Gastroesophageal sphincter (tissue), 4 donors: ENCODE measurements at regions not wholly inside any gene's neighbourhood (a gene's known extent, or its start where the extent isn't known, plus 50 kb on each side); places are given as distances from the start of the nearest gene placed in this dataset.
"Not testable (repeated sequence)": the region's sequence is repeated elsewhere in the genome, so short reads cannot be mapped to it uniquely, and the experiment has no call there.

Source experiments
- ATAC-seq: fragments of 150-250 bp; one replicate; pipeline ENCODE4 v1.9.1; 2016; ENCODE audit warnings: mild to moderate bottlenecking, moderate library complexity
- H3K27ac ChIP-seq, 4 donors: fragments of 200-600 bp; sonication (generic) in 3 of 4; 1 replicate in 3 of 4; 2 replicates in 1 of 4; pipeline ENCODE4 v1.5.1; 2016 to 2019
- H3K27me3 ChIP-seq: fragments of 200-600 bp; sonication (generic); one replicate; pipeline ENCODE4 v1.5.1; 2019
- H3K36me3 ChIP-seq, 2 donors: fragments of 200-600 bp; sonication (generic); one replicate each; pipeline ENCODE4 v1.5.1; 2019; ENCODE audit warnings: control low read depth in 1 of 2
- H3K4me1 ChIP-seq, 3 donors: fragments of 200-600 bp; sonication (generic); 1 replicate in 2 of 3; 2 replicates in 1 of 3; pipeline ENCODE4 v1.5.1; 2016 to 2019; ENCODE audit warnings: control low read depth in 2 of 3
- H3K4me3 ChIP-seq, 2 donors: fragments of 200-600 bp; sonication (generic); one replicate each; pipeline ENCODE4 v1.5.1; 2019; ENCODE audit warnings: mild to moderate bottlenecking in 1 of 2, moderate library complexity in 1 of 2
- H3K9me3 ChIP-seq, 3 donors: fragments of 200-600 bp; sonication (generic); one replicate each; pipeline ENCODE4 v1.5.1; 2017 to 2019; ENCODE audit warnings: control low read depth in 2 of 3
- EP300 ChIP-seq: sonication (generic); formaldehyde crosslinking; IDR thresholded peaks from one replicate; pipeline ENCODE4 v1.6.1; 2017; ENCODE audit warnings: antibody characterized with exemption, mild to moderate bottlenecking
- POLR2A ChIP-seq, 2 donors: fragments of 450-650 bp; IDR thresholded peaks; one replicate each; pipeline ENCODE4 v1.6.1; 2017; ENCODE audit warnings: antibody characterized with exemption in 2 of 2, mild to moderate bottlenecking in 2 of 2, moderate library complexity in 1 of 2
- POLR2AphosphoS5 ChIP-seq: sonication (generic); formaldehyde crosslinking; IDR thresholded peaks from one replicate; pipeline ENCODE4 v1.6.1; 2017; ENCODE audit warnings: antibody characterized with exemption
- WGBS, 2 donors: methylation state at CpG; one replicate each; pipeline ENCODE4 v1.1.5; 2018; ENCODE audit warnings: low coverage in 1 of 2; 5-methylcytosine and 5-hydroxymethylcytosine counted together
- TF ChIP-seq, protein P1 (sequence below), 4 experiments: fragments of 200-600 bp in 2 of 4; fragments of 450-650 bp in 2 of 4; sonication (generic) in 1 of 4; IDR thresholded peaks; one replicate each; pipeline ENCODE4 v1.5.1; 2017 to 2019; ENCODE audit warnings: antibody characterized with exemption in 4 of 4, mild to moderate bottlenecking in 2 of 4, moderate library complexity in 2 of 4

DNA sequence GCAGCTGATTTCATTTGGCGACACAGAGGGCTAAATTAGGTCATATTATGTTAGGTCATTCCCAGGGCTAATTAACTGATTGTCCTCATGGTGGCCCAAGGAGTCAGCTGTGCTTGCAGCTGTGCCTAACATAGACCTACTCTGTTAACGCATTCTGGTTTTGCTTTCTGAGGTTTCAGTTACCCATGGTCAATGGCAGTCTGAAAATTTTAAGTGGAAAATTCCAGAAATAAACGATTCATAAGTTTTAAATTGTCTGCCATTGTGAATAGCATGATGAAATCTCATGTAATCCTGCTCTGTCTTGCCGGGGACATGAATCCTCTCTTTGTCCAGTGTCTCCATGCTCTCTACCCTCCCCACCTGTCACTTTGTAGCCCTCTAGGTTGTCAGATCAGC, 168.7 kb downstream of the KCNS3 start:
- TF ChIP-seq POLR2A (IDR thresholded peaks at IDR 0.05) (no peak), EP300 (no peak), POLR2AphosphoS5 (no peak)
- TF ChIP-seq, protein P1, sequence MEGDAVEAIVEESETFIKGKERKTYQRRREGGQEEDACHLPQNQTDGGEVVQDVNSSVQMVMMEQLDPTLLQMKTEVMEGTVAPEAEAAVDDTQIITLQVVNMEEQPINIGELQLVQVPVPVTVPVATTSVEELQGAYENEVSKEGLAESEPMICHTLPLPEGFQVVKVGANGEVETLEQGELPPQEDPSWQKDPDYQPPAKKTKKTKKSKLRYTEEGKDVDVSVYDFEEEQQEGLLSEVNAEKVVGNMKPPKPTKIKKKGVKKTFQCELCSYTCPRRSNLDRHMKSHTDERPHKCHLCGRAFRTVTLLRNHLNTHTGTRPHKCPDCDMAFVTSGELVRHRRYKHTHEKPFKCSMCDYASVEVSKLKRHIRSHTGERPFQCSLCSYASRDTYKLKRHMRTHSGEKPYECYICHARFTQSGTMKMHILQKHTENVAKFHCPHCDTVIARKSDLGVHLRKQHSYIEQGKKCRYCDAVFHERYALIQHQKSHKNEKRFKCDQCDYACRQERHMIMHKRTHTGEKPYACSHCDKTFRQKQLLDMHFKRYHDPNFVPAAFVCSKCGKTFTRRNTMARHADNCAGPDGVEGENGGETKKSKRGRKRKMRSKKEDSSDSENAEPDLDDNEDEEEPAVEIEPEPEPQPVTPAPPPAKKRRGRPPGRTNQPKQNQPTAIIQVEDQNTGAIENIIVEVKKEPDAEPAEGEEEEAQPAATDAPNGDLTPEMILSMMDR (IDR thresholded peaks at IDR 0.05) = no peak
- Histone ChIP-seq H3K4me1 (peaks cover 4 to 19% (median 6%) of the 10 kb centered on the region in 3 donors), H3K27ac (no peak overlapping the region), H3K4me3 (no peak overlapping the region), H3K9me3 (no peaks in the 10 kb centered on the region), H3K36me3 (no peaks in the 10 kb centered on the region), H3K27me3 (no peaks in the 10 kb centered on the region)
- no peak for ATAC-seq
- 54 to 79% methylated on average over 3 to 4 of the region's 4 CpGs for WGBS, 2 donors

DNA sequence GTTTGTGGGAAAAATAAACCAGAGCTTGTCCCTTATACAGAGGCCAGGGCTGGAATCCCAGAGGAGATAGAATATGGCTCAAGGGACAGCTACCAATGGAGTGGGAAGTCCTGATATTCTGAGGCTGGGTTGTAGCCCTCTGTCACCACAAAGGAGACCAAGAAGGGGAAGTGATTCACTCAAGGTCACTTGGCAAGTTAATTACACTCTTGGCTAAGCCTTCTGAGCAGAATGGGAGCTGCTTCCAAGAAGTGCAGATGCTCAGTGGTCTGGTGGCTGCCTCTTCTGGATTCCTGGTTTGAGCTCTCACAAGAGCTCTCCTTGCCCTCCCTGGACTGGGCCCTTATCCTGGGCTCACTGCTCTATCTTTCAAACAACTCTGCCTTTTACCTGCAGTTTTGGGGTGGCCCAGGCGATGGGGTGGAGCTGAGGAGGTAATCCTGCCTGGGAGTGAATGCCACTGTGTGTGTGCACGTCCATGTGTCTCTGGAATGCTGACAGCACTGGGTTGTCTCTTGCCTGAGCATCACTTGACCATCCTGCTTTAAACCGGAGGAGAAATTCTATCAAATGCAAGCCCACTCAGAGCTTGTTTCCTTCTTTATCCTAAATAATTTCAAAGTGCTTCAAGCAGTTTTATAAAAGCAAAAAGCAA, 168.2 kb downstream of the KCNS3 start:
- TF ChIP-seq POLR2A (IDR thresholded peaks at IDR 0.05) (no peak), EP300 (no peak)
- H3K27me3 ChIP-seq = no peaks in the 10 kb centered on the region
- H3K9me3 ChIP-seq = no peaks in the 10 kb centered on the region
- H3K4me1 ChIP-seq = peaks cover 4 to 19% (median 6%) of the 10 kb centered on the region in 3 donors
- no peak for ATAC-seq
- no peak overlapping the region for H3K4me3 ChIP-seq
- WGBS, 2 donors = 36 to 80% methylated on average over 1 to 3 of the region's 3 CpGs
- no peaks in the 10 kb centered on the region for H3K36me3 ChIP-seq
- no peak overlapping the region for H3K27ac ChIP-seq

DNA sequence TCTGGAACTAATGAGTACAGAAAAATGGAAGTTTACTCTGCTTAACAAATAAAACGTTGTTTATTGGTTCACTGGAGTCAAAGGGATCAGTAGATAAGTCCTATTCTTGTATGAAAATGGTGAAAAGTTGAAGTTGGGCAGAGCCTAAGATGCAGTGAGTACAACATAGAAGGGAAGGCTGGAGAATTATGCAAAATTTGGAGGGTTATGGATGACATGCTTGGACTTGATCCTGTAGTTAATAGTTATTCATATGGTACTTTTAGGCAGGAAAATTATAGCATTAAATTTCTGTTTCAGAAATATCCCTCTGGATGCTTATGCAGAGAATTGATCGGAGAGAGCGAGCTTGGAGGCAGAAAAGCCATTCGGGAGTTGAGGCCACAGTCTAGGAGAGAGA, 167.6 kb downstream of the KCNS3 start:
- H3K9me3 ChIP-seq = no peaks in the 10 kb centered on the region
- peaks cover 4 to 19% (median 6%) of the 10 kb centered on the region in 3 donors for H3K4me1 ChIP-seq
- H3K27ac ChIP-seq = no peak overlapping the region
- no peak for ATAC-seq
- H3K27me3 ChIP-seq = no peaks in the 10 kb centered on the region
- no peak for TF ChIP-seq POLR2A (IDR thresholded peaks at IDR 0.05)
- TF ChIP-seq, protein P1 (IDR thresholded peaks at IDR 0.05) = no peak
- TF ChIP-seq POLR2AphosphoS5 = no peak
- no peak for TF ChIP-seq EP300
- 72 to 76% methylated on average over 4 of the region's 4 CpGs for whole genome bisulfite sequencing, 2 donors
- H3K36me3 ChIP-seq = no peaks in the 10 kb centered on the region
- H3K4me3 ChIP-seq = no peak overlapping the region

DNA sequence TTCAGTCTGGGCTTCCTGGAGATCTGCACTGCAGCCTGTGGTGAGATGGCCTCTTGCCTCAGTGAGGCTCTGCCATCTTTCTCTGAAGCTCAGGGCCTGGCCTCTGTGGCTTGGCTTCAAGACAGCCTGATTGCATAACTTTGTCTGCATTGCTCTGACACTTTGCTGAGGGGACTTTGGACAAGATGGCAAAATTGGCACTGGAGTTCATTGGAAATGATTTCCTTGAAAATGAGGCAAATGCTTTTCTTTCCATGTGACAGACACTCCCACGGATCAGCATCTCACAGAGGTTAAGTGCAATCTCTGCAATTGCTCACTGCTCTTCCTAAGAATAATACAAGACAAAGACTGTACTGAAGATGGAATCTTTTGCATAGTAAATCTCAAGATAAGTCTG, 166.8 kb downstream of the KCNS3 start:
- TF ChIP-seq, protein P1 (IDR thresholded peaks at IDR 0.05) = no peak
- TF ChIP-seq POLR2AphosphoS5 (no peak), POLR2A (IDR thresholded peaks at IDR 0.05) (no peak), EP300 (no peak)
- Histone ChIP-seq H3K4me1 (peaks cover 4 to 19% (median 6%) of the 10 kb centered on the region in 3 donors), H3K36me3 (no peaks in the 10 kb centered on the region), H3K27me3 (no peaks in the 10 kb centered on the region), H3K27ac (no peak overlapping the region), H3K9me3 (no peaks in the 10 kb centered on the region), H3K4me3 (no peak overlapping the region)
- no peak for ATAC-seq
- 33 to 50% methylated on average over 1 of the region's 1 CpG for WGBS, 2 donors

DNA sequence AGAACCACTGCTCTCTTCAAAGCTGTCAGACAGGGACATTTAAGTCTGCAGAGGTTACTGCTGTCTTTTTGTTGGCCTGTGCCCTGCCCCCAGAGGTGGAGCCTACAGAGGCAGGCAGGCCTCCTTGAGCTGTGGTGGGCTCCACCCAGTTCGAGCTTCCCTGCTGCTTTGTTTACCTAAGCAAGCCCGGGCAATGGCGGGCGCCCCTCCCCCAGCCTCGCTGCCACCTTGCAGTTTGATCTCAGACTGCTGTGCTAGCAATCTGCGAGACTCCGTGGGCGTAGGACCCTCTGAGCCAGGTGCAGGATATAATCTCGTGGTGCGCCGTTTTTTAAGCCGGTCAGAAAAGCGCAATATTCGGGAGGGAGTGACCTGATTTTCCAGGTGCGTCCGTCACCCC, 138.9 kb downstream of the KCNS3 start:
- WGBS, 2 donors = 90 to 100% methylated on average over 1 to 2 of the region's 16 CpGs
- H3K27me3 ChIP-seq, H3K4me1 ChIP-seq, H3K4me3 ChIP-seq, ATAC-seq, H3K27ac ChIP-seq, H3K36me3 ChIP-seq: not testable (repeated sequence)
- H3K9me3 ChIP-seq = peaks cover 0 to 16% (median 0%) of the 10 kb centered on the region in 3 donors

DNA sequence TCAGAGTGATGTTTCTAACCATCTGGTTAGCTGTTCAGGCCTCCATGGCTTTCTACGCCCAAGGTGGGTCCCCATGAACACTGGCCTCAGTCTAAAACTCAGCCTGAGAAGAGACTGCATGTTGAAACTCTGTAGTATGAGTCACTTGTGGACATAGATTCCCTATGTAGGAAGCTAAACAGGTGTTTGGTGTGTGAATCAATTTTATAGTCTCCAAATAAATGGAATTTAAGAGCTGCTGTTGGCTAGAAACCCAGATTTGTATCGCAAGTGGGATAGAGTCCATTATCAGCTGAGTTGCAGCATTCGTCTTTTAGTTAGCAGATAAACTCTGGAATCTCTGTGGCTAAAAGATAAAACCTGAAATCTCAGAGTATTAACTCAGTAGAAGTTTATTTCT, 131.4 kb downstream of the KCNS3 start:
- H3K27ac ChIP-seq = no peak overlapping the region
- no peak for ATAC-seq
- no peaks in the 10 kb centered on the region for H3K4me1 ChIP-seq
- H3K9me3 ChIP-seq = no peaks in the 10 kb centered on the region
- H3K36me3 ChIP-seq = no peaks in the 10 kb centered on the region
- 77 to 83% methylated on average over 2 to 3 of the region's 3 CpGs for WGBS, 2 donors
- TF ChIP-seq, protein P1 (IDR thresholded peaks at IDR 0.05) = no peak
- TF ChIP-seq POLR2AphosphoS5 = no peak
- no peak for TF ChIP-seq POLR2A (IDR thresholded peaks at IDR 0.05)
- TF ChIP-seq EP300 = no peak
- no peaks in the 10 kb centered on the region for H3K27me3 ChIP-seq
- no peak overlapping the region for H3K4me3 ChIP-seq
